ENCODE measurements at regions not wholly inside any gene's neighbourhood (a gene's known extent, or its start where the extent isn't known, plus 50 kb on each side); places are given as distances from the start of the nearest gene placed in this dataset.

DNA sequence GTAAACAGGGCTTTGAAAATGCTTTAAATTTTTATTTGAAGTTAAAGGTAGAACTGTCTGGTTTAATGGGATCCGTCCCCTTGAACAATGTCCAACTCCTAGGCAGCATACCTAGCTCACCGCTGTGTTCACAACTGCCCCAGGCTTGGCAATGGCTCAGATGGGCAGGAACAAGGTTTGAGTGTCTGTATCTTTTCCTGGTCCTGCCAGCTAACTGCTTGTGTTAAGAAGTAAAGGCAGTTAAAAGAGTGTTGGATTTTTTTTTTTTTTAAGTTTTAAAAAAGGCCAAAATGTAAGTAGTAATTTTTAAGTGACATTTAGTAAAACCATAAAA, 66.7 kb upstream of the FNDC3A start:
- no peak overlapping the region for H3K4me3 ChIP-seq
- no peaks in the 10 kb centered on the region for H3K4me1 ChIP-seq
- H3K27ac ChIP-seq: no peak overlapping the region
- no peaks in the 10 kb centered on the region for H3K9me3 ChIP-seq
- TF ChIP-seq, protein P1, sequence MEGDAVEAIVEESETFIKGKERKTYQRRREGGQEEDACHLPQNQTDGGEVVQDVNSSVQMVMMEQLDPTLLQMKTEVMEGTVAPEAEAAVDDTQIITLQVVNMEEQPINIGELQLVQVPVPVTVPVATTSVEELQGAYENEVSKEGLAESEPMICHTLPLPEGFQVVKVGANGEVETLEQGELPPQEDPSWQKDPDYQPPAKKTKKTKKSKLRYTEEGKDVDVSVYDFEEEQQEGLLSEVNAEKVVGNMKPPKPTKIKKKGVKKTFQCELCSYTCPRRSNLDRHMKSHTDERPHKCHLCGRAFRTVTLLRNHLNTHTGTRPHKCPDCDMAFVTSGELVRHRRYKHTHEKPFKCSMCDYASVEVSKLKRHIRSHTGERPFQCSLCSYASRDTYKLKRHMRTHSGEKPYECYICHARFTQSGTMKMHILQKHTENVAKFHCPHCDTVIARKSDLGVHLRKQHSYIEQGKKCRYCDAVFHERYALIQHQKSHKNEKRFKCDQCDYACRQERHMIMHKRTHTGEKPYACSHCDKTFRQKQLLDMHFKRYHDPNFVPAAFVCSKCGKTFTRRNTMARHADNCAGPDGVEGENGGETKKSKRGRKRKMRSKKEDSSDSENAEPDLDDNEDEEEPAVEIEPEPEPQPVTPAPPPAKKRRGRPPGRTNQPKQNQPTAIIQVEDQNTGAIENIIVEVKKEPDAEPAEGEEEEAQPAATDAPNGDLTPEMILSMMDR (IDR thresholded peaks at IDR 0.05): no peak
- TF ChIP-seq POLR2A (IDR thresholded peaks at IDR 0.05): no peak
- no peaks in the 10 kb centered on the region for H3K27me3 ChIP-seq
- DNase-seq: no peak
- no peaks in the 10 kb centered on the region for H3K36me3 ChIP-seq

DNA sequence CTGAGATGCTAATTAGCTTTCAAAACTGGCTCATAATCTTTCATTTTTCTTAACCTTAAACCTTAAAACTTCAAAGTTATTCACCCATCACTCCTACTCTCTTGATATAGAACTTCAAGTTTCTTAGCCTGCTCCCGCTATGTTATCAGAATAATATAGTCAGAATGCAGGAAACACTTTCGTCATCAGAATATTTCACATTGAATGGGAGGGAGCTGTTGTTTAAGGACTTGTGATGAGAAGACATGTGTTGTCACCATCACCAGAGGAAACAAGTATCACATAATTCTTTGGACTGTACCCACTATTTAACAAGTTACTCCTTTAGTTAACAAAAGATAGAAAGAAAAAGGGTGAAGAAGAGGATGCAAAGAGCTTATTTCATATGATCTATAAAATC, 65.0 kb upstream of the FNDC3A start:
- H3K4me3 ChIP-seq: no peak overlapping the region
- H3K9me3 ChIP-seq: no peaks in the 10 kb centered on the region
- TF ChIP-seq, protein P1 (IDR thresholded peaks at IDR 0.05): no peak
- TF ChIP-seq POLR2A (IDR thresholded peaks at IDR 0.05): no peak
- no peaks in the 10 kb centered on the region for H3K4me1 ChIP-seq
- no peak for DNase-seq
- no peaks in the 10 kb centered on the region for H3K27me3 ChIP-seq
- no peaks in the 10 kb centered on the region for H3K36me3 ChIP-seq
- no peak overlapping the region for H3K27ac ChIP-seq

DNA sequence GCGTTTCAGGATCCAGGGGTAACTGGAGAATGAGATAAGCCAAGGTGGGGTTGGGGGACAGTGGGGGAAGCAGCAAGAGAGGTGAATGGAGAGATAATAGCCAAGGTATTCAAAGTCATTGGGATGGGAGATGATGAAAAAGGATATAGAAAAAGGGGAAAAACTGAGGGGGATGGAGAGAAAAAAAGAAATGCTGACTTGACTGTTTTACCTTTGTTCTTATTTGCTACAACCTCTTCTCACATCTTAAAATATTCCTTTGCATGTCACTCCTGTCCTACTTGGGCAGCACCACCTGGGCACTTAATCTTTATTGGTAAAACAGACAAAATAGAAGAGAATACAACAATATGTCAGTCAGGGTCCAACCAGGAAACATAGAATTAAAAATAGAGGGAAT, 56.0 kb upstream of the FNDC3A start:
- Histone ChIP-seq H3K4me3 (no peak overlapping the region), H3K36me3 (no peaks in the 10 kb centered on the region), H3K4me1 (no peaks in the 10 kb centered on the region), H3K9me3 (no peaks in the 10 kb centered on the region), H3K27me3 (no peaks in the 10 kb centered on the region), H3K27ac (no peak overlapping the region)
- TF ChIP-seq, protein P1 (IDR thresholded peaks at IDR 0.05): no peak
- TF ChIP-seq POLR2A (IDR thresholded peaks at IDR 0.05): no peak
- no peak for DNase-seq

DNA sequence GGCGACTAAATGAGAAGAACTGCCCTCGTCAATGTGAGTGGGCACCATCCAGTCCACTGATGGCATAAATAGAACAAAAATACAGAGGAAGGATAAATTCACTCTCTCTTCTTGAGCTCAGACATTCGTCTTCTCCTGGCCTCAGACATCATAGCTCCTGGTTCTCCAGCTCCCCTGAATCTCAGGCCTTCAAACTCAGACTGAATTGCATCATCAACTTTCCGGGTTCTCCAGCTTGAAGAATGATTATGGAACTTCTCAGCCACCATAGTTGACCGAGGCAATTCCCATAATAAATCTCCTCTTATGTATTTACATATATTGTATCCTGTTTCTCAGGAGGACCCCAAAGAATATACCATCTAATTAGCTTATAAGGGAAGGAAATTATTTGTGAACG, 55.0 kb upstream of the FNDC3A start:
- no peaks in the 10 kb centered on the region for H3K36me3 ChIP-seq
- H3K27ac ChIP-seq: no peak overlapping the region
- no peak overlapping the region for H3K4me3 ChIP-seq
- H3K4me1 ChIP-seq: no peaks in the 10 kb centered on the region
- H3K9me3 ChIP-seq: no peaks in the 10 kb centered on the region
- no peaks in the 10 kb centered on the region for H3K27me3 ChIP-seq
- no peak for DNase-seq
- TF ChIP-seq POLR2A (IDR thresholded peaks at IDR 0.05): no peak
- TF ChIP-seq, protein P1 (IDR thresholded peaks at IDR 0.05): no peak

DNA sequence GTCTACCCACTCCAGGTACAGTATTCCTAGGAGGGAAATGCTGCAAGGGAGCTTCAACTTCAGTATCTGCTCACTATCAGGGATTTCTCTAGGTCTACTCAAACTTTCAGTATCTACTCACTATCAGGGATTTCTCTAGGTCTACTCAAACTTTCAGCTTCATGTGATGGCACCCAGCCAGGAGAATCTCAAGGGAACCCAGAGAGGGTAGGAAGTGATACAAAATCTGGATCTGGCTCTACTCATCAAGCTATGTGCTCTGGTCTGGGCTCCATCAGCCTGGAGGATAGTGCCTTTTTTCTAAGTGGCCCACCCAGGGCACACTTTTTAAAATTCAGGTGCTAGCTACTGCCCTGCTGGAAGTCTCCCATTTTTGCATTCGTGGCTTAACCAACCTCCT, 52.3 kb upstream of the FNDC3A start:
- H3K27me3 ChIP-seq: no peaks in the 10 kb centered on the region
- TF ChIP-seq POLR2A (IDR thresholded peaks at IDR 0.05): no peak

DNA sequence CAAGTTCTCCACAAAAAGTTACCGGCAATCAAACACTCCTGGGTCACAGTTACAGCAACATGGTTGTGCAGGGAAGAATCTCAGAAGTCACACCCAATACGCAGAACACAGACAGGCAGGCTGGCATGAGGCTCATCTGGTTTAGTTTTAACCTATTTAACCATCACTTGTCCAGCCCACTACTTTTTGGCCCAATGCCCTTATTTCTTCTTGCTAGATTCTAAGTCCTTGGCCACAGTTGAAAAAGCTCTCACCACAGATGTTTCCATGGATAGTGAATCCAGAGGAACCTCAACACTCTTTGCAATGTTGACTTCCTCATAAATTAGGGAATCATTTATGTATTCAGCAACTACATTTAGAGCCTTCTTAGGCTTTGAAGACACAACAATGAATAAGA, 50.7 kb upstream of the FNDC3A start:
- Histone ChIP-seq H3K4me3 (no peak overlapping the region), H3K27ac (no peak overlapping the region), H3K9me3 (no peaks in the 10 kb centered on the region), H3K36me3 (no peaks in the 10 kb centered on the region), H3K4me1 (no peaks in the 10 kb centered on the region), H3K27me3 (no peaks in the 10 kb centered on the region)
- DNase-seq: no peak
- TF ChIP-seq, protein P1 (IDR thresholded peaks at IDR 0.05): no peak
- no peak for TF ChIP-seq POLR2A (IDR thresholded peaks at IDR 0.05)

More for the DNA sequence above, 52.3 kb upstream of the FNDC3A start:
- Histone ChIP-seq H3K4me1 (no peaks in the 10 kb centered on the region), H3K27ac (no peak overlapping the region), H3K4me3 (no peak overlapping the region), H3K9me3 (no peaks in the 10 kb centered on the region), H3K36me3 (no peaks in the 10 kb centered on the region)
- DNase-seq: no peak

Data from Peyer's patch (tissue), 4 donors.